BLaER1 treated with 17β-estradiol and CSF1 and Interleukin-3, amounts not matched to agents 10 nM and 100 nM (cell line): ENCODE measurements at regions not wholly inside any gene's neighbourhood (a gene's known extent, or its start where the extent isn't known, plus 50 kb on each side); places are given as distances from the start of the nearest gene placed in this dataset.

ENCODE experiments used
- H3K27ac ChIP-seq, 11 experiments: shearing (Covaris generic); formaldehyde crosslinking; 2 replicates each; pipeline ENCODE4 v1.8.1; 2022
- H3K27me3 ChIP-seq, 11 experiments: shearing (Covaris generic); formaldehyde crosslinking; 2 replicates each; pipeline ENCODE4 v1.8.1; 2022
- H3K36me3 ChIP-seq, 11 experiments: shearing (Covaris generic); formaldehyde crosslinking; 2 replicates each; pipeline ENCODE4 v1.8.1; 2022
- H3K4me1 ChIP-seq, 10 experiments: shearing (Covaris generic); formaldehyde crosslinking; 2 replicates each; pipeline ENCODE4 v1.8.1; 2022
- H3K4me2 ChIP-seq, 11 experiments: shearing (Covaris generic); formaldehyde crosslinking; 2 replicates each; pipeline ENCODE4 v1.8.1; 2022
- H3K4me3 ChIP-seq, 10 experiments: shearing (Covaris generic); formaldehyde crosslinking; 2 replicates each; pipeline ENCODE4 v1.8.1; 2022
- H3K9ac ChIP-seq, 11 experiments: shearing (Covaris generic); formaldehyde crosslinking; 2 replicates each; pipeline ENCODE4 v1.8.1; 2022
- H3K9me3 ChIP-seq, 11 experiments: shearing (Covaris generic); formaldehyde crosslinking; replicated peaks in 1 of 11; 2 replicates each; pipeline ENCODE4 v1.8.1; 2022
- H4K20me1 ChIP-seq, 11 experiments: shearing (Covaris generic); formaldehyde crosslinking; 2 replicates each; pipeline ENCODE4 v1.8.1; 2022
- Cebpa-rat ChIP-seq, 11 experiments: shearing (Covaris generic); IDR thresholded peaks; 2 replicates each; pipeline ENCODE4 v1.8.1; 2022

DNA sequence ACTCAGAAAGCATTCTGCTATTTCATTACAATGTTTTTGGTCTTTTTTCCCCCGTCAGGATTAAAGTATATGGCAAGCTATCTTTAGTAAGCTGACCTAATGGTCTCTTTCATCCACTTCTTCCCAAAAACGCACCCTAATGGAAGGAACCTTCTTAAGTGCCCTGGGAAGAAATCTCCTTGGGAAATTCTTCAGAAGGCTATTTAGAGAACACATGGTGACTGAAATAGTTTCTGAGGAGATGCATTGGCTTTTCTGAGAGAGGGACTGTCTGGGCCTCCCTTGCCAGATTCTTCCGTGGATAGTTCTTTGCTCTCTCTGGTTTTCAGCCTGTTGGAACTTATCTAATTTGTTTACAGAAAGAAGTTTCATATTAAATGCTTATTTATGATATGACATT, 524.1 kb upstream of the MEF2C start:
- Histone ChIP-seq H3K27ac (no peak overlapping the region), H3K36me3 (no peaks in the 10 kb centered on the region), H3K4me3 (no peak overlapping the region), H3K4me1 (peaks cover 0 to 7% (median 0%) of the 10 kb centered on the region in 10 experiments; a peak in 5 of 20 replicates), H3K9me3 (peaks cover 0 to 10% (median 0%) of the 10 kb centered on the region in 11 experiments; a peak in 2 of 22 replicates), H3K4me2 (no peak overlapping the region), H3K27me3 (no peaks in the 10 kb centered on the region), H4K20me1 (no peaks in the 10 kb centered on the region), H3K9ac (no peak overlapping the region)
- no peak for TF ChIP-seq Cebpa-rat (IDR thresholded peaks at IDR 0.05)

GRCh38 chr5:89401659-89402058, 518.7 kb upstream of the MEF2C start:
- H4K20me1 ChIP-seq, result no peaks in the 10 kb centered on the region
- no peaks in the 10 kb centered on the region for H3K27me3 ChIP-seq
- H3K4me1 ChIP-seq, result peaks cover 10 to 59% (median 35%) of the 10 kb centered on the region in 10 experiments
- H3K36me3 ChIP-seq, result no peaks in the 10 kb centered on the region
- peak overlapping the region in 3 of 11 experiments; percentile 11 to 35 (median 22); a peak in 3 of 22 replicates for H3K27ac ChIP-seq
- peaks cover 0 to 11% (median 0%) of the 10 kb centered on the region in 11 experiments; a peak in 4 of 22 replicates for H3K9me3 ChIP-seq
- no peak overlapping the region for H3K4me3 ChIP-seq
- no peak overlapping the region for H3K9ac ChIP-seq
- no peak for TF ChIP-seq Cebpa-rat (IDR thresholded peaks at IDR 0.05)
- H3K4me2 ChIP-seq, result peak overlapping the region in 2 of 11 experiments; percentile 67 to 85; a peak in 4 of 22 replicates

DNA sequence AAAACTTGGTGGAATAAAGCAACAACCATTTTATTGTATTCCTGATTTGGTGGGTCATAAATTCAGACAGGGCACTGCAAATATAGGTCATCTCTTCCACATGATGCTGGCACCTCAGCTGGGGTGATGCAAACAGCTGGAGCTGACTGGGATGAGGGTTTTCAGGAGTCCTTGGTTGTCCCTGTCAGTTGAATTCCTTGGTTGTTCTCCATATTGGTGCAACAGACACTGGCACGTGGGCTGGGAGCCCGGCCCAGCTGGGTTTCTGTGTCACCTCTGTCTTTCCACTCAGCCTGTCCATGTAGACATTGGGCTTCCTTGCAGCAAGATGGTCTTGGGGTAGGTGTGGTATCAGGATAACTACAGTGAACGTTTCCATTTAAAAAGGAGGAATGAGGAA, 518.0 kb upstream of the MEF2C start:
- Histone ChIP-seq H3K27ac (peak overlapping the region in 4 of 11 experiments; percentile 7 to 35 (median 16); a peak in 5 of 22 replicates), H4K20me1 (no peaks in the 10 kb centered on the region), H3K9ac (no peak overlapping the region), H3K4me1 (peaks cover 17 to 63% (median 39%) of the 10 kb centered on the region in 10 experiments), H3K4me3 (no peak overlapping the region), H3K9me3 (peaks cover 0 to 11% (median 0%) of the 10 kb centered on the region in 11 experiments; a peak in 4 of 22 replicates), H3K4me2 (peak overlapping the region in 3 of 11 experiments; percentile 42 to 85 (median 67); a peak in 6 of 22 replicates), H3K27me3 (no peaks in the 10 kb centered on the region), H3K36me3 (no peaks in the 10 kb centered on the region)
- no peak for TF ChIP-seq Cebpa-rat (IDR thresholded peaks at IDR 0.05)

DNA sequence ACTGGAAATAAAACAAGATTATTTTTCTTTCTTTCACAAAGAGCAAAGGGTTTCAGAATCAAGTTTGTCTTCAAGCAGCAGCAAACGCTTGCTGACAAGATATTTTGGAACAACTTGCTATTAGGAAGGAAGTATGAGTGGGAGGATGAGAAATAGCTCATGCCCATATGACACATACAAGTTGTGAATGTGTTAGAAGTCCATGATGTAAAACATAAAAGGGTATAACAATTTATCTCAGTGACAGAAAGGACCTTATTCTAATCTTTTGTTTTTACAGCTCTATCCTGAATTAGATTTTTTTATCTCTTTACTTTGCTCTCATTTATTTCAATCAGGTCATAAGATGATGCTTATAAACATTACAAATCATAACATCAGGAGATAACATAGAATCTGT, 516.6 kb upstream of the MEF2C start:
- Histone ChIP-seq H3K4me3 (no peak overlapping the region), H3K4me1 (peaks cover 25 to 78% (median 53%) of the 10 kb centered on the region in 10 experiments), H3K27ac (peak overlapping the region in 10 of 11 experiments; percentile 41 to 99 (median 68); a peak in 18 of 22 replicates), H3K9ac (peak overlapping the region in 4 of 11 experiments; percentile 34 to 47 (median 46); a peak in 5 of 22 replicates), H3K9me3 (peaks cover 0 to 11% (median 0%) of the 10 kb centered on the region in 11 experiments; a peak in 4 of 22 replicates), H4K20me1 (no peaks in the 10 kb centered on the region), H3K36me3 (no peaks in the 10 kb centered on the region), H3K27me3 (no peaks in the 10 kb centered on the region), H3K4me2 (peak overlapping the region in 10 of 11 experiments; percentile 30 to 85 (median 48); a peak in 18 of 22 replicates)
- TF ChIP-seq Cebpa-rat (IDR thresholded peaks at IDR 0.05), result no peak

DNA sequence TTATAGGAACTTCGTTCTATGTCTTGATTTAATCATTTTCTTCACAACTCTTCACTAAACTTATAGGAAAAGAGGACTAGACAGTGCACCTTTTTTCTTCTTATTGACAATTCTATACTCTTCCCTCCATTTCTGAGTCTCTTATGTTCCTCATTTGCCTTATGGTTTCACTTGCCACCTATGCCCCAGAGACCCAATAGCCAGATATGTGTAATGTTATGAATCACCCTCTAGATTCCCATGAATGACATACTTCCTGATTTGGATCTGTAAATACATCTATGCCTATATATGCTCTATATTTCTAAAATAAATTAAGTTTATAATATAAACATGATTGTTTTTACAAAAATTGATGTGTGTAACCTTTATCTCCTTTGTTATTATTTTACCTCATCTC, 514.1 kb upstream of the MEF2C start:
- Histone ChIP-seq H3K4me2 (peak overlapping the region; percentile 69 to 93 (median 85)), H3K9ac (peak overlapping the region; percentile 46 to 84 (median 78); a peak in 20 of 22 replicates), H3K36me3 (no peaks in the 10 kb centered on the region), H3K4me3 (peak overlapping the region in 4 of 10 experiments; percentile 7 to 39 (median 29); a peak in 2 of 20 replicates), H3K27me3 (no peaks in the 10 kb centered on the region), H4K20me1 (no peaks in the 10 kb centered on the region), H3K27ac (peak overlapping the region; percentile 76 to 99 (median 97)), H3K4me1 (peaks cover 25 to 85% (median 60%) of the 10 kb centered on the region in 10 experiments), H3K9me3 (peaks cover 0 to 9% (median 0%) of the 10 kb centered on the region in 11 experiments; a peak in 3 of 22 replicates)
- no peak for TF ChIP-seq Cebpa-rat (IDR thresholded peaks at IDR 0.05)

DNA sequence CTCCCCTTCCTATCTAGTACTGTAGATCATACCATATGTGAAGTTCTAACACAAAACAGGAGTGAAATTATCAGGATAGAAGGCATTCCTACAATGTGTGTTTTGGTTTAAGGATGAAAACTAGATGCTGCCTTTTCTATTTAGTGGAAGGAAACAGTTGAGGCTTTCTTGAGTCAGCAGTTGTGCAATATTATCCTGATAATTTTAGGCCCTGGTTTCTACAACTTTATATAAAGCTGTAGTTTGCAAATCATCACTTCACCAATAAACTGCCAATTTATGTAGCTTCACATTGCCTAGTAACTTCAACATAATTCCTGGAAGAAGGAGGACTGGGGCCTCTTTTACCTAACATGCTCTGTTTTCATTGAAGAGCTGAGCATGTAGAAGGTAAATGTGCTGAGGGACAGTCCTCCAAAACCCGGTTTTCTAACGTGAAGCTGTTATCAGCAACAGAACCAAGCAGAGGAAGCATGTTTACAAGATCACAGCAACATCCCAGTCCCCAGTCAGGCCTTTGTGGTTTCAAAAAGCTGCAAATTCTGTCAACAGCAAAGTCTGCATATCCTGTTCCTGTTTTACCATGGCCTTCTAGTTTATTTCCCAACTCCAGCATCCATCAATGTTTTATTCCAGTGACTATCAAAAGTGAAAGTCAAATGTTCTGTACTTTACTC, 513.4 kb upstream of the MEF2C start:
- peak overlapping the region; percentile 76 to 99 (median 97) for H3K27ac ChIP-seq
- H4K20me1 ChIP-seq, result no peaks in the 10 kb centered on the region
- no peaks in the 10 kb centered on the region for H3K27me3 ChIP-seq
- peak in 10 of 11 experiments; percentile 27 to 85 (median 80); a peak in 15 of 22 replicates for TF ChIP-seq Cebpa-rat (IDR thresholded peaks at IDR 0.05)
- peaks cover 25 to 78% (median 60%) of the 10 kb centered on the region in 10 experiments for H3K4me1 ChIP-seq
- H3K4me2 ChIP-seq, result peak overlapping the region; percentile 69 to 93 (median 85)
- no peaks in the 10 kb centered on the region for H3K36me3 ChIP-seq
- H3K4me3 ChIP-seq, result peak overlapping the region in 8 of 10 experiments; percentile 13 to 41 (median 30); a peak in 11 of 20 replicates
- H3K9me3 ChIP-seq, result peaks cover 0 to 10% (median 0%) of the 10 kb centered on the region in 11 experiments; a peak in 4 of 22 replicates
- H3K9ac ChIP-seq, result peak overlapping the region; percentile 46 to 84 (median 78); a peak in 21 of 22 replicates

DNA sequence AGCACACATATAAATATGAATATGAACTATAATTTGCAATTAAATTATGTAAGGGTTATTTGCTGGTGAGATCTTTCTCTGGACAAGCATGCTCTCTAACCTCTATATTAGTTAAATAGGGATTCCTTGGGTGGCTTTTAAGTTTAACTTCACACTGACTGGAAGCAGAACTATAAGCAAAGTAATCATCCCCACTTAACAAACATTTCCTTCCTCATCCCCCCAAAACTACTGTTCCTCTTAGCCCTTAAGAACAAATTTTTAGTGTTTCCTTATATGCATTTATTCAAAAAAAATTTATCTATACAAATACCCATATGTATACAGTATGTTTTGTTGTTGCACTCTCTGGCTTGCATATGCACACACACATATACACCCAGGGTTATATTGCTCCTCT, 512.1 kb upstream of the MEF2C start:
- no peaks in the 10 kb centered on the region for H4K20me1 ChIP-seq
- peak overlapping the region; percentile 69 to 93 (median 85); a peak in 19 of 22 replicates for H3K4me2 ChIP-seq
- peaks cover 0 to 10% (median 0%) of the 10 kb centered on the region in 11 experiments; a peak in 1 of 22 replicates for H3K9me3 ChIP-seq
- peak overlapping the region in 2 of 10 experiments; percentile 22 to 39; a peak in 2 of 20 replicates for H3K4me3 ChIP-seq
- H3K27ac ChIP-seq, result peak overlapping the region; percentile 76 to 99 (median 97); a peak in 20 of 22 replicates
- H3K9ac ChIP-seq, result peak overlapping the region in 6 of 11 experiments; percentile 69 to 84 (median 80); a peak in 8 of 22 replicates
- H3K36me3 ChIP-seq, result no peaks in the 10 kb centered on the region
- TF ChIP-seq Cebpa-rat (IDR thresholded peaks at IDR 0.05), result no peak
- peaks cover 25 to 65% (median 58%) of the 10 kb centered on the region in 10 experiments for H3K4me1 ChIP-seq
- no peaks in the 10 kb centered on the region for H3K27me3 ChIP-seq

DNA sequence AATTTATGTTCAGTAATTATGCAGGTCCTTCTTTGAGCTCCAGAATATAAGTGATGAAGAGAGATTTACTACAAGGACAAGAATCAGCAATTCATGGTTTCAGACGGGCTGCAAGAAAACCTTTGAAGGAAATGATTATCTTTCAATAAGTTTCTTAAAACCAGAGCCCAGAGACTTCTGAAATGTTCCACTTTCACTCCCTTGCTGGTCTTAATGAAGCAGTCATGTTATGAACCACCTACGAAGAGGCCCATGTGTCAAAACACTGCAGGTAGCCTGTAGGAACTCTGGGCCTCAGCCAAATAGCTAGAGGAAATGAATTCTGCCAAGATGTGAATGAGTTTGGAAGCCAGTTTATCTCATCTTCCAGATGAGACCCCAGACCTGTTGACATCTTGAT, 505.9 kb upstream of the MEF2C start:
- Histone ChIP-seq H4K20me1 (no peaks in the 10 kb centered on the region), H3K9ac (no peak overlapping the region), H3K4me2 (no peak overlapping the region), H3K4me1 (peaks cover 0 to 20% (median under 1%) of the 10 kb centered on the region in 10 experiments; a peak in 13 of 20 replicates), H3K27ac (no peak overlapping the region), H3K4me3 (no peak overlapping the region), H3K9me3 (peaks cover 0 to 10% (median 0%) of the 10 kb centered on the region in 11 experiments; a peak in 1 of 22 replicates), H3K36me3 (no peaks in the 10 kb centered on the region), H3K27me3 (no peaks in the 10 kb centered on the region)
- no peak for TF ChIP-seq Cebpa-rat (IDR thresholded peaks at IDR 0.05)

DNA sequence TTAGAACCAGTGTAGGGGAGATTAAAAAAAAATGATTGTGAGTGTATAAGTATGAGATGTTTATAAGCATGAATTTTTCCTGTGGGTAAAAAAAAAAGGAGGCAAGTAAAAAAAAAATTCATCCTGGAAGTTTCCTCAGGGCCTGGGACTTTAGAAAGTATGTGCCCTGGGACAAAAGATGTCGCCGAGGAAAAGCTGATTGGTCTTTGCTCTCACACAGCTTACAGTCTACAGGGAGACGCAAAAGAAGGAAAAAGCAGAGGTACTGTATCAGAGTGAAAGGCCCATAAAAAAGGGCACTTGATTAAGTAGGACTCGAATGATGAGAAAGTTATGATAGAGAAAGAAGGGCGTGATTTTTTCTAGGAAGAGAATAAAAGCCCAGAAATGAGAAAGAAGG, 501.4 kb upstream of the MEF2C start:
- Histone ChIP-seq H3K36me3 (no peaks in the 10 kb centered on the region), H3K9me3 (no peaks in the 10 kb centered on the region), H4K20me1 (no peaks in the 10 kb centered on the region), H3K4me3 (no peak overlapping the region), H3K4me2 (peak overlapping the region in 3 of 11 experiments; percentile 34 to 68 (median 36); a peak in 5 of 22 replicates), H3K27ac (peak overlapping the region in 1 of 11 experiments; percentile 12; a peak in 1 of 22 replicates), H3K27me3 (no peaks in the 10 kb centered on the region), H3K9ac (no peak overlapping the region), H3K4me1 (peaks cover 0 to 14% (median 0%) of the 10 kb centered on the region in 10 experiments; a peak in 7 of 20 replicates)
- TF ChIP-seq Cebpa-rat (IDR thresholded peaks at IDR 0.05), result no peak
